ENCODE measurements at regions not wholly inside any gene's neighbourhood (a gene's known extent, or its start where the extent isn't known, plus 50 kb on each side); places are given as distances from the start of the nearest gene placed in this dataset.

- TF ChIP-seq FOXK2 (IDR thresholded peaks at IDR 0.05) (no peak), L3MBTL2 (conservative IDR thresholded peaks at IDR 0.05) (no peak), FOXA1 (IDR thresholded peaks at IDR 0.05) (no peak), SP1 (IDR thresholded peaks at IDR 0.05) (no peak), LEF1 (IDR thresholded peaks at IDR 0.05; ENCODE audit: borderline replicate concordance) (no peak), NFRKB (IDR thresholded peaks at IDR 0.05) (no peak), ARNT (IDR thresholded peaks at IDR 0.05) (no peak), SUZ12 (IDR thresholded peaks at IDR 0.05) (no peak), ZNF384 (IDR thresholded peaks at IDR 0.05) (no peak), TARDBP (IDR thresholded peaks at IDR 0.05) (no peak)
- TF ChIP-seq, protein P1, sequence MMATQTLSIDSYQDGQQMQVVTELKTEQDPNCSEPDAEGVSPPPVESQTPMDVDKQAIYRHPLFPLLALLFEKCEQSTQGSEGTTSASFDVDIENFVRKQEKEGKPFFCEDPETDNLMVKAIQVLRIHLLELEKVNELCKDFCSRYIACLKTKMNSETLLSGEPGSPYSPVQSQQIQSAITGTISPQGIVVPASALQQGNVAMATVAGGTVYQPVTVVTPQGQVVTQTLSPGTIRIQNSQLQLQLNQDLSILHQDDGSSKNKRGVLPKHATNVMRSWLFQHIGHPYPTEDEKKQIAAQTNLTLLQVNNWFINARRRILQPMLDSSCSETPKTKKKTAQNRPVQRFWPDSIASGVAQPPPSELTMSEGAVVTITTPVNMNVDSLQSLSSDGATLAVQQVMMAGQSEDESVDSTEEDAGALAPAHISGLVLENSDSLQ (IDR thresholded peaks at IDR 0.05), result no peak
Measured at GRCh38 chr16:52652033-52652432, 105.1 kb upstream of the TOX3 start.

Data from HEK293T (cell line).